ENCODE measurements at regions not wholly inside any gene's neighbourhood (a gene's known extent, or its start where the extent isn't known, plus 50 kb on each side); places are given as distances from the start of the nearest gene placed in this dataset.

- TF ChIP-seq EGR1 (IDR thresholded peaks at IDR 0.05) = no peak
- no peak for TF ChIP-seq ZBTB7A (IDR thresholded peaks at IDR 0.05; ENCODE audit: low read depth)
- TF ChIP-seq MAX (IDR thresholded peaks at IDR 0.05) = no peak
- no peak for TF ChIP-seq NFIC (IDR thresholded peaks at IDR 0.05)
- TF ChIP-seq, protein P1, sequence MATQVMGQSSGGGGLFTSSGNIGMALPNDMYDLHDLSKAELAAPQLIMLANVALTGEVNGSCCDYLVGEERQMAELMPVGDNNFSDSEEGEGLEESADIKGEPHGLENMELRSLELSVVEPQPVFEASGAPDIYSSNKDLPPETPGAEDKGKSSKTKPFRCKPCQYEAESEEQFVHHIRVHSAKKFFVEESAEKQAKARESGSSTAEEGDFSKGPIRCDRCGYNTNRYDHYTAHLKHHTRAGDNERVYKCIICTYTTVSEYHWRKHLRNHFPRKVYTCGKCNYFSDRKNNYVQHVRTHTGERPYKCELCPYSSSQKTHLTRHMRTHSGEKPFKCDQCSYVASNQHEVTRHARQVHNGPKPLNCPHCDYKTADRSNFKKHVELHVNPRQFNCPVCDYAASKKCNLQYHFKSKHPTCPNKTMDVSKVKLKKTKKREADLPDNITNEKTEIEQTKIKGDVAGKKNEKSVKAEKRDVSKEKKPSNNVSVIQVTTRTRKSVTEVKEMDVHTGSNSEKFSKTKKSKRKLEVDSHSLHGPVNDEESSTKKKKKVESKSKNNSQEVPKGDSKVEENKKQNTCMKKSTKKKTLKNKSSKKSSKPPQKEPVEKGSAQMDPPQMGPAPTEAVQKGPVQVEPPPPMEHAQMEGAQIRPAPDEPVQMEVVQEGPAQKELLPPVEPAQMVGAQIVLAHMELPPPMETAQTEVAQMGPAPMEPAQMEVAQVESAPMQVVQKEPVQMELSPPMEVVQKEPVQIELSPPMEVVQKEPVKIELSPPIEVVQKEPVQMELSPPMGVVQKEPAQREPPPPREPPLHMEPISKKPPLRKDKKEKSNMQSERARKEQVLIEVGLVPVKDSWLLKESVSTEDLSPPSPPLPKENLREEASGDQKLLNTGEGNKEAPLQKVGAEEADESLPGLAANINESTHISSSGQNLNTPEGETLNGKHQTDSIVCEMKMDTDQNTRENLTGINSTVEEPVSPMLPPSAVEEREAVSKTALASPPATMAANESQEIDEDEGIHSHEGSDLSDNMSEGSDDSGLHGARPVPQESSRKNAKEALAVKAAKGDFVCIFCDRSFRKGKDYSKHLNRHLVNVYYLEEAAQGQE (IDR thresholded peaks at IDR 0.05; ENCODE audit: low read depth) = no peak
- TF ChIP-seq EP300 (IDR thresholded peaks at IDR 0.05; ENCODE audit: borderline replicate concordance) = no peak
- TF ChIP-seq YY1 (IDR thresholded peaks at IDR 0.05; ENCODE audit: low read depth) = no peak
Observed at GRCh38 chr7:83882551-83882950, 233.6 kb upstream of the SEMA3E start.

DNA sequence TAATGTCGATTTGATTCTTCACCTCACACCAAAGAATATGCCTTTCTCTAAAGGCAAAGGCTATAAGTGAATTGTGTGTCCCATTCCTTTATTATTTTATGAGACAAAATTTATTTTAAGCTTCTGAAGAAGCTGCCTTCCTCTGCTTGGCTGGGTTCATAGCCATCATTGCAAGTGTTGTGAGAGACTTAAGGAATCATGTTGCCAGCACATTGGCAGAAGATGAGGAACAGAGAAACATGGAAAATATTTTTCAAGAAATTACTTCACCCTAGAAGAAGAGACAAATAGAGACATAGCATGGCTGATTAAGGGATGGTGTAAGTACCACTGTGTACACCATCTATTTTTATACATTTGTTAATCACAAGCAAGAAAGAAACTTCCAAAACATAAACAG lies 230.1 kb upstream of the SEMA3E start:
- TF ChIP-seq EP300 (IDR thresholded peaks at IDR 0.05; ENCODE audit: borderline replicate concordance) = no peak
- no peak for TF ChIP-seq MAX (IDR thresholded peaks at IDR 0.05)
- no peak for TF ChIP-seq CEBPB (IDR thresholded peaks at IDR 0.05)
- no peak for TF ChIP-seq CREB1 (IDR thresholded peaks at IDR 0.05; ENCODE audit: low read depth)
- no peak for TF ChIP-seq EGR1 (IDR thresholded peaks at IDR 0.05)
- no peak for TF ChIP-seq TEAD4 (IDR thresholded peaks at IDR 0.05)
- TF ChIP-seq YY1 (IDR thresholded peaks at IDR 0.05; ENCODE audit: low read depth) = no peak
- no peak for TF ChIP-seq FOXM1 (IDR thresholded peaks at IDR 0.05; ENCODE audit: borderline replicate concordance, low read depth)
- no peak for TF ChIP-seq TAF1 (IDR thresholded peaks at IDR 0.05; ENCODE audit: low read depth)
- no peak for TF ChIP-seq RAD21 (IDR thresholded peaks at IDR 0.05; ENCODE audit: low read depth)
- TF ChIP-seq TCF12 (IDR thresholded peaks at IDR 0.05; ENCODE audit: low read depth) = no peak
- TF ChIP-seq ZBTB7A (IDR thresholded peaks at IDR 0.05; ENCODE audit: low read depth) = no peak
- TF ChIP-seq USF1 (IDR thresholded peaks at IDR 0.05) = no peak
- TF ChIP-seq NFIC (IDR thresholded peaks at IDR 0.05) = no peak
- TF ChIP-seq, protein P1 (IDR thresholded peaks at IDR 0.05; ENCODE audit: low read depth) = no peak

DNA sequence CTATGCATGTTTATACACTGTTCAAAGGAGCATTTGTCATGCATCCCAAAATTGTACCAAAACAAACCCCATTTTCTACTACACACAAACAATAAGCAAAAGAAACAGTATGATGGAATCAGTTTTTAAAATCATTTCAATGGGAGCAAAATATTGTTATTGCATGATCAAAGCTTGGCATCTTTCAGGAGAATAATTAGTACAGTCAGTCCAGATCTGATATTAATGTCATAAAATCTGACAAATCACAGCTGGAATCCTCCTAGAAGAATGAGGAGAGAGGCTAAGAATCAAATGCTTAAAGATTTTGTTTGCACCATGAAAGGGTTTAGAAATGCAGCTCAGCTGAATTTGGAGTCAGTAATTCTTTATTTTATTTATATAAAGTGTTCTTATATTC lies 229.7 kb upstream of the SEMA3E start:
- TF ChIP-seq ZBTB7A (IDR thresholded peaks at IDR 0.05; ENCODE audit: low read depth) (no peak), MAX (IDR thresholded peaks at IDR 0.05) (no peak), YY1 (IDR thresholded peaks at IDR 0.05; ENCODE audit: low read depth) (no peak), TEAD4 (IDR thresholded peaks at IDR 0.05) (no peak), NFIC (IDR thresholded peaks at IDR 0.05) (no peak), RAD21 (IDR thresholded peaks at IDR 0.05; ENCODE audit: low read depth) (no peak), EGR1 (IDR thresholded peaks at IDR 0.05) (no peak), TCF12 (IDR thresholded peaks at IDR 0.05; ENCODE audit: low read depth) (no peak), FOXM1 (IDR thresholded peaks at IDR 0.05; ENCODE audit: borderline replicate concordance, low read depth) (no peak), EP300 (IDR thresholded peaks at IDR 0.05; ENCODE audit: borderline replicate concordance) (no peak), USF1 (IDR thresholded peaks at IDR 0.05) (no peak), CEBPB (IDR thresholded peaks at IDR 0.05) (no peak), TAF1 (IDR thresholded peaks at IDR 0.05; ENCODE audit: low read depth) (no peak)
- TF ChIP-seq, protein P1 (IDR thresholded peaks at IDR 0.05; ENCODE audit: low read depth) = no peak

GRCh38 chr7:83876593-83876992 lies 227.7 kb upstream of the SEMA3E start:
- no peak for TF ChIP-seq EP300 (IDR thresholded peaks at IDR 0.05; ENCODE audit: borderline replicate concordance)
- no peak for TF ChIP-seq ZBTB7A (IDR thresholded peaks at IDR 0.05; ENCODE audit: low read depth)
- TF ChIP-seq CEBPB (IDR thresholded peaks at IDR 0.05) = no peak
- TF ChIP-seq FOXM1 (IDR thresholded peaks at IDR 0.05; ENCODE audit: borderline replicate concordance, low read depth) = no peak
- TF ChIP-seq EGR1 (IDR thresholded peaks at IDR 0.05) = no peak
- no peak for TF ChIP-seq TCF12 (IDR thresholded peaks at IDR 0.05; ENCODE audit: low read depth)
- TF ChIP-seq USF1 (IDR thresholded peaks at IDR 0.05) = no peak
- no peak for TF ChIP-seq TAF1 (IDR thresholded peaks at IDR 0.05; ENCODE audit: low read depth)
- TF ChIP-seq RAD21 (IDR thresholded peaks at IDR 0.05; ENCODE audit: low read depth) = no peak
- TF ChIP-seq MAX (IDR thresholded peaks at IDR 0.05) = no peak
- TF ChIP-seq, protein P1 (IDR thresholded peaks at IDR 0.05; ENCODE audit: low read depth) = no peak
- TF ChIP-seq YY1 (IDR thresholded peaks at IDR 0.05; ENCODE audit: low read depth) = no peak
- no peak for TF ChIP-seq NFIC (IDR thresholded peaks at IDR 0.05)
- no peak for TF ChIP-seq CREB1 (IDR thresholded peaks at IDR 0.05; ENCODE audit: low read depth)
- TF ChIP-seq TEAD4 (IDR thresholded peaks at IDR 0.05) = no peak

Measured in Ishikawa (cell line).